HG03442 (cell line): ENCODE measurements at regions not wholly inside any gene's neighbourhood (a gene's known extent, or its start where the extent isn't known, plus 50 kb on each side); places are given as distances from the start of the nearest gene placed in this dataset.
"Not testable (repeated sequence)": the region's sequence is repeated elsewhere in the genome, so short reads cannot be mapped to it uniquely, and the experiment has no call there.

Experiments
- ATAC-seq: cut with Tn5 transposase; IDR thresholded peaks from one replicate; pipeline ENCODE4 v1.9.1; 2021; ENCODE audit warnings: mild to moderate bottlenecking, moderate library complexity; ENCODE audit not compliant: unreplicated experiment

GRCh38 chr11:96508861-96509260 lies 119.0 kb downstream of the JRKL start:
- no peak for ATAC-seq

GRCh38 chr11:96520939-96521338 lies 131.1 kb downstream of the JRKL start:
- ATAC-seq, result no peak

GRCh38 chr11:96523656-96524055 lies 133.8 kb downstream of the JRKL start:
- ATAC-seq, result no peak

- no peak for ATAC-seq
Observed at GRCh38 chr11:96524475-96524874, 134.7 kb downstream of the JRKL start.

GRCh38 chr11:96530473-96530872 lies 140.7 kb downstream of the JRKL start:
- ATAC-seq, result no peak

GRCh38 chr11:96538104-96538503 lies 148.3 kb downstream of the JRKL start:
- peak; percentile 52 for ATAC-seq

- ATAC-seq, result no peak
Observed at GRCh38 chr11:96538622-96539021, 148.8 kb downstream of the JRKL start.

GRCh38 chr11:96540875-96541274 lies 151.1 kb downstream of the JRKL start:
- ATAC-seq, result no peak

- no peak for ATAC-seq
Observed at GRCh38 chr11:96543177-96543576, 153.4 kb downstream of the JRKL start.

GRCh38 chr11:96545192-96545591 lies 155.4 kb downstream of the JRKL start:
- ATAC-seq, result not testable (repeated sequence)

- ATAC-seq, result no peak
Observed at GRCh38 chr11:96551136-96551535, 161.3 kb downstream of the JRKL start.

GRCh38 chr11:96554236-96554820 lies 164.5 kb downstream of the JRKL start:
- no peak for ATAC-seq

GRCh38 chr11:96555826-96556225 lies 166.0 kb downstream of the JRKL start:
- not testable (repeated sequence) for ATAC-seq

- not testable (repeated sequence) for ATAC-seq
Observed at GRCh38 chr11:96560727-96561126, 170.9 kb downstream of the JRKL start.

- no peak for ATAC-seq
Observed at GRCh38 chr11:96567176-96567575, 177.4 kb downstream of the JRKL start.

GRCh38 chr11:96567667-96568066 lies 177.9 kb downstream of the JRKL start:
- ATAC-seq, result no peak

GRCh38 chr11:96576383-96576782 lies 186.6 kb downstream of the JRKL start:
- ATAC-seq, result no peak

- ATAC-seq, result no peak
Observed at GRCh38 chr11:96578379-96578778, 188.6 kb downstream of the JRKL start.

GRCh38 chr11:96579656-96580055 lies 189.8 kb downstream of the JRKL start:
- no peak for ATAC-seq

GRCh38 chr11:96580476-96581040 lies 190.7 kb downstream of the JRKL start:
- no peak for ATAC-seq

- not testable (repeated sequence) for ATAC-seq
Observed at GRCh38 chr11:96585944-96586880, 196.4 kb downstream of the JRKL start.

GRCh38 chr11:96588793-96589192 lies 199.0 kb downstream of the JRKL start:
- ATAC-seq, result not testable (repeated sequence)
